ENCODE measurements at regions not wholly inside any gene's neighbourhood (a gene's known extent, or its start where the extent isn't known, plus 50 kb on each side); places are given as distances from the start of the nearest gene placed in this dataset.

DNA sequence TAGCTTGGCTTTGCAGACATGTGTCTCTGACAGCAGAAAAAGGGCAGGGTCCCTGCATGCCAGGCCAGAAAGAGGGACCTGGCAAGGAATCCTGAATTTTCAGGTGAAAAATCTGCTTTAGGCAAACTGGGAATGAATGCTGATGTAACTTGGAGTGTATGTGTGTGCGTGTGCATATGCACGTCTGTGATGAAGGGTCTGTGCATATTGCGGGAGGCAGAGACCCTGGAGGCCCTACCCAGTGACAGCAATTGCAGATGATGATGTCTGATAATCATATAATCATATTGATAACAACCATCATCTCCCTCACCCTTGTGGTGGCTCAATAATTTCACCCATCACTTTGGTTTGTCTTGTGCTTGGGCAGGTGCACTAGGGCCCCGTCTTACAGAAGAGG lies 80.7 kb upstream of the SDK2 start:
- ATAC-seq (ENCODE audit: low read depth): no peak
- intact Hi-C loops (cut with micrococcal nuclease): no loop called here

DNA sequence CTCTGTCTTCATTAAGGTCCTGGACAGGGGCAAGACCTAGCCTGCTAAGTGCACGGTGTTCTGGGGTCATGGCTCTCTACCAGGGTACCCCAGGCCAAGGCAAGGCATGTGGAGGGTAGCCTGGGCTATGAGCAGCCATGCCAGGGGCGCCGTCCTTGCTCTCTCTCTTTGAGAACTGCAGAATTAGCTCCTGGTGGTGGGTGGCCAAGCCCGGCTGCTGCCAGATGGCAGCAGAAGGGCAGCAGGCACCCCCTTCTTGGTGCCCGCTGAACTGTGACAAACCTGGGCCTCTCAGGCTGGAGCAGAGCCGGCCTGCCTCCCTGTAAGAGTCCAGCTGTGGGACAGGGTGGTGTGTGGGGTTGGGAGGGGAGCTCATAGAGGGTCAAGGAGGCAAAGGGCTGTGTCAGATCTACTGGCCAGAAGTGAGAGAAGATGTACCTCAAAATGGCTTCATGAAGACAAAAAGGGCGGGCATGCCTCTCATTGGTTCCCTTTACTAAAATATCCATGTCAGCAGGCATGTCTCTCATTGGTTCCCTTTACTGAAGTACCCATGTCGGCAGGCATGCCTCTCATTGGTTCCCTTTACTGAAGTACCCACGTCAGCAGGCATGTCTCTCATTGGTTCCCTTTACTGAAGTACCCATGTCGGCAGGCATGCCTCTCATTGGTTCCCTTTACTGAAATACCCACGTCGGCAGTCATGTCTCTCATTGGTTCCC lies 81.7 kb upstream of the SDK2 start:
- intact Hi-C loops (cut with micrococcal nuclease): no loop called here
- peaks cover 10% of the 10 kb centered on the region for H3K4me1 Mint-ChIP-seq
- CTCF ChIA-PET: no interaction called here
- TF ChIP-seq, protein P1, sequence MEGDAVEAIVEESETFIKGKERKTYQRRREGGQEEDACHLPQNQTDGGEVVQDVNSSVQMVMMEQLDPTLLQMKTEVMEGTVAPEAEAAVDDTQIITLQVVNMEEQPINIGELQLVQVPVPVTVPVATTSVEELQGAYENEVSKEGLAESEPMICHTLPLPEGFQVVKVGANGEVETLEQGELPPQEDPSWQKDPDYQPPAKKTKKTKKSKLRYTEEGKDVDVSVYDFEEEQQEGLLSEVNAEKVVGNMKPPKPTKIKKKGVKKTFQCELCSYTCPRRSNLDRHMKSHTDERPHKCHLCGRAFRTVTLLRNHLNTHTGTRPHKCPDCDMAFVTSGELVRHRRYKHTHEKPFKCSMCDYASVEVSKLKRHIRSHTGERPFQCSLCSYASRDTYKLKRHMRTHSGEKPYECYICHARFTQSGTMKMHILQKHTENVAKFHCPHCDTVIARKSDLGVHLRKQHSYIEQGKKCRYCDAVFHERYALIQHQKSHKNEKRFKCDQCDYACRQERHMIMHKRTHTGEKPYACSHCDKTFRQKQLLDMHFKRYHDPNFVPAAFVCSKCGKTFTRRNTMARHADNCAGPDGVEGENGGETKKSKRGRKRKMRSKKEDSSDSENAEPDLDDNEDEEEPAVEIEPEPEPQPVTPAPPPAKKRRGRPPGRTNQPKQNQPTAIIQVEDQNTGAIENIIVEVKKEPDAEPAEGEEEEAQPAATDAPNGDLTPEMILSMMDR (IDR thresholded peaks at IDR 0.05): no peak
- peaks cover 7% of the 10 kb centered on the region for H3K9me3 Mint-ChIP-seq
- POLR2A ChIA-PET: no interaction called here
- no peak overlapping the region for H3K27ac Mint-ChIP-seq
- peaks cover 8% of the 10 kb centered on the region for H3K27me3 Mint-ChIP-seq
- DNase-seq: no peak
- no peak overlapping the region for H3K4me3 Mint-ChIP-seq
- H3K36me3 Mint-ChIP-seq (ENCODE audit: low read depth): no peaks in the 10 kb centered on the region
- ATAC-seq (ENCODE audit: low read depth): no peak

More for the DNA sequence above, 80.7 kb upstream of the SDK2 start:
- Mint-ChIP-seq H3K9me3 (no peaks in the 10 kb centered on the region), H3K4me1 (peaks cover 10% of the 10 kb centered on the region), H3K4me3 (no peak overlapping the region), H3K36me3 (ENCODE audit: low read depth) (no peaks in the 10 kb centered on the region), H3K27me3 (peaks cover 8% of the 10 kb centered on the region), H3K27ac (no peak overlapping the region)
- no peak for DNase-seq
- TF ChIP-seq, protein P1 (IDR thresholded peaks at IDR 0.05): no peak
- ChIA-PET POLR2A (no interaction called here), CTCF (no interaction called here)

DNA sequence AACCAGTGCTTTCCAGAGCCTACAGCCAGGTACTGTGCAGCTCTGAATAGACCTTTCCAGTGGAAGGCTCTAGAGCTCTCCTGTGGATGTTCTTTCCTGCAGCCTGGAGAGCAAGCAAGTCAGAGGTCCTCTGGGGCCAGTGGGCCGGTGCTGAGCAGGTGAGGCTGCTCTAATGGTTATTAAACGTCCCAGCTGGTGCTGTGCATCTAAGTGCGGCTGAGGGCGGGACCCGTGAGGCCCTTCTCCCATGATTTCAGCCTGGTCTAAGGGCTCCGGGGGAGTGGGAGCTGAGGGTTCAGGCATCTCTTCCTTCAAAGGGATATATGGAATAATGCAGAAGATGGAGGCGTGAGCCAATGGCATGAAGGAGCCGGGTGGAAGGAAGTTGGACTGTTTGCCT lies 83.7 kb upstream of the SDK2 start:
- peaks cover 7% of the 10 kb centered on the region for H3K27me3 Mint-ChIP-seq
- ATAC-seq (ENCODE audit: low read depth) (no peak), DNase-seq (no peak)
- no peak overlapping the region for H3K4me3 Mint-ChIP-seq
- H3K27ac Mint-ChIP-seq: no peak overlapping the region
- TF ChIP-seq, protein P1 (IDR thresholded peaks at IDR 0.05): no peak
- no peaks in the 10 kb centered on the region for H3K4me1 Mint-ChIP-seq
- intact Hi-C loops (cut with micrococcal nuclease): no loop called here
- H3K36me3 Mint-ChIP-seq (ENCODE audit: low read depth): no peaks in the 10 kb centered on the region
- CTCF ChIA-PET: no interaction called here
- POLR2A ChIA-PET: no interaction called here
- H3K9me3 Mint-ChIP-seq: peaks cover 17% of the 10 kb centered on the region

DNA sequence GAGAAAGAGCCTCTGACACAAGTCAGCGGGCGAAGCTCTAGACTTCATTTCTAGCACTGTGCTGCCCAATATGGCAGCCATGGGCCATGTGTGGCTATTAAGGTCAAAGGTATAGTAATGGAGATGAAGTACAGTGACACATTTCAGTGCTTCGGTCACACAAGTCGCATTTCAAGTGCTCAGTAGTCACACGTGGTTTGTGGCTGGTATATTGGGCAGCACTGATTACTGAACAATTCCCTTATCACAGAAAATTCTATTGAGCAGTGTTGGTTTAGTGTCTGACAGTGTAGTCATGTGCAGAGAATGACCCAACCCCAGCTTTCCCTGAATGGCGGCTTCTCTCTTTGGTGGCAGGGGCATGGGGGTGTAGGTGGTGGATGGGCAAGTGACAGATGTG lies 84.9 kb upstream of the SDK2 start:
- ChIA-PET POLR2A (no interaction called here), CTCF (no interaction called here)
- no peaks in the 10 kb centered on the region for H3K4me1 Mint-ChIP-seq
- H3K27ac Mint-ChIP-seq: no peak overlapping the region
- H3K4me3 Mint-ChIP-seq: no peak overlapping the region
- DNase-seq (no peak), ATAC-seq (ENCODE audit: low read depth) (no peak)
- peaks cover 17% of the 10 kb centered on the region for H3K9me3 Mint-ChIP-seq
- H3K36me3 Mint-ChIP-seq (ENCODE audit: low read depth): no peaks in the 10 kb centered on the region
- intact Hi-C loops (cut with micrococcal nuclease): no loop called here
- TF ChIP-seq, protein P1 (IDR thresholded peaks at IDR 0.05): no peak
- peaks cover 12% of the 10 kb centered on the region for H3K27me3 Mint-ChIP-seq

DNA sequence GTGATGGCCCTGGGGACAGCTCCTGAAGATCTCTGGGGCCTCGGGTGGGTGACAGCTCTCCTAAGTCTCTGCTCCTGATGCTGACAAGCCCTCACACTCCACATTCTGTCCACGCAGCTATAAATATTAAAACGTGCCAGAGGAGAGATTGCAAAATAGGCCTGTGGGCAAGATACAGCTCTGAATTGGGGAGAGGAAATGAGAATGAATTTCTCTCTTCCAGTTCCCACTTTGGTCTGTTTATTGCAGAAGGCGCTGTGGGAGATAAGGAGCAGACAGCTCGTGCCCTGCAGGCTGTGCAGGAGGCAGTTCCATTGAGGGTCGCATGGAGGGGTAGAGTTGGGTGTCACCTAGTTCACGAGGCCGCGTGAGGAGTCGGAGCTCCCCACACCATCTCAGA lies 87.5 kb upstream of the SDK2 start:
- intact Hi-C loops (cut with micrococcal nuclease): no loop called here
- CTCF ChIA-PET: no interaction called here
- Mint-ChIP-seq H3K4me3 (no peak overlapping the region), H3K4me1 (no peaks in the 10 kb centered on the region), H3K27ac (no peak overlapping the region), H3K36me3 (ENCODE audit: low read depth) (no peaks in the 10 kb centered on the region), H3K27me3 (peaks cover 28% of the 10 kb centered on the region), H3K9me3 (peaks cover 17% of the 10 kb centered on the region)
- TF ChIP-seq, protein P1 (IDR thresholded peaks at IDR 0.05): no peak
- POLR2A ChIA-PET: no interaction called here
- DNase-seq (no peak), ATAC-seq (ENCODE audit: low read depth) (no peak)
